ENCODE measurements at regions not wholly inside any gene's neighbourhood (a gene's known extent, or its start where the extent isn't known, plus 50 kb on each side); places are given as distances from the start of the nearest gene placed in this dataset.

- FAIRE-seq: no peak
Observed at GRCh38 chr5:52419357-52419756, 368.4 kb upstream of the ITGA1 start.

GRCh38 chr5:52427615-52428014, 360.1 kb upstream of the ITGA1 start:
- no peak for FAIRE-seq

GRCh38 chr5:52428977-52429489, 358.7 kb upstream of the ITGA1 start:
- FAIRE-seq: no peak

- no peak for FAIRE-seq
Observed at GRCh38 chr5:52441768-52442167, 345.9 kb upstream of the ITGA1 start.

GRCh38 chr5:52443187-52443586, 344.5 kb upstream of the ITGA1 start:
- no peak for FAIRE-seq

- no peak for FAIRE-seq
Observed at GRCh38 chr5:52448111-52448510, 339.6 kb upstream of the ITGA1 start.

- FAIRE-seq: no peak
Observed at GRCh38 chr5:52449516-52449915, 338.2 kb upstream of the ITGA1 start.

GRCh38 chr5:52452098-52452497, 335.6 kb upstream of the ITGA1 start:
- no peak for FAIRE-seq

- no peak for FAIRE-seq
Observed at GRCh38 chr5:52453176-52453575, 334.5 kb upstream of the ITGA1 start.

GRCh38 chr5:52455920-52456319, 331.8 kb upstream of the ITGA1 start:
- FAIRE-seq: no peak

GRCh38 chr5:52457810-52458209, 329.9 kb upstream of the ITGA1 start:
- no peak for FAIRE-seq

GRCh38 chr5:52466113-52466512, 321.6 kb upstream of the ITGA1 start:
- no peak for FAIRE-seq

- no peak for FAIRE-seq
Observed at GRCh38 chr5:52466749-52467520, 320.8 kb upstream of the ITGA1 start.

- FAIRE-seq: no peak
Observed at GRCh38 chr5:52468976-52469375, 318.7 kb upstream of the ITGA1 start.

- FAIRE-seq: no peak
Observed at GRCh38 chr5:52469420-52469819, 318.3 kb upstream of the ITGA1 start.

- no peak for FAIRE-seq
Observed at GRCh38 chr5:52469835-52470234, 317.9 kb upstream of the ITGA1 start.

GRCh38 chr5:52476346-52476745, 311.4 kb upstream of the ITGA1 start:
- FAIRE-seq: no peak

GRCh38 chr5:52481201-52481600, 306.5 kb upstream of the ITGA1 start:
- FAIRE-seq: no peak

- FAIRE-seq: no peak
Observed at GRCh38 chr5:52481851-52482250, 305.9 kb upstream of the ITGA1 start.

GRCh38 chr5:52491071-52491787, 296.5 kb upstream of the ITGA1 start:
- FAIRE-seq: no peak

GRCh38 chr5:52491818-52492217, 295.9 kb upstream of the ITGA1 start:
- FAIRE-seq: no peak

- no peak for FAIRE-seq
Observed at GRCh38 chr5:52497133-52497693, 290.5 kb upstream of the ITGA1 start.

GRCh38 chr5:52498607-52499006, 289.1 kb upstream of the ITGA1 start:
- no peak for FAIRE-seq

GRCh38 chr5:52502460-52502999, 285.2 kb upstream of the ITGA1 start:
- no peak for FAIRE-seq

Data from G401.6 (cell line).